Motor neuron (in vitro differentiated cells): ENCODE measurements at regions not wholly inside any gene's neighbourhood (a gene's known extent, or its start where the extent isn't known, plus 50 kb on each side); places are given as distances from the start of the nearest gene placed in this dataset.

Experiments
- ATAC-seq, 8 experiments: fragments of 200-7000 bp; cut with Tn5 transposase; replicated peaks in 6 of 8; 2 replicates each; pipeline ENCODE4 v1.8.0; 2021; ENCODE audit warnings: mild to moderate bottlenecking in 8 of 8, moderate library complexity in 8 of 8
- H3K27ac ChIP-seq, 2 donors: fragments of 250-450 bp; sonication (Bioruptor Pico); 2 replicates each; pipeline ENCODE4 v1.9.0; 2021; ENCODE audit warnings: antibody characterized with exemption in 2 of 2, mild to moderate bottlenecking in 2 of 2, moderate library complexity in 1 of 2
- H3K4me1 ChIP-seq, 2 donors: fragments of 250-450 bp; sonication (Bioruptor Pico); replicated peaks in 1 of 2; 2 replicates each; pipeline ENCODE4 v1.6.1; 2021; ENCODE audit warnings: antibody characterized with exemption in 2 of 2, mild to moderate bottlenecking in 2 of 2, moderate library complexity in 1 of 2
- H3K4me3 ChIP-seq, 5 donors: fragments of 250-450 bp; sonication (Bioruptor Pico); 2 replicates each; pipeline ENCODE4 v1.9.0; 2021; ENCODE audit warnings: antibody characterized with exemption in 5 of 5, mild to moderate bottlenecking in 5 of 5, moderate library complexity in 4 of 5
- WGBS, 10 experiments: fragments of 450-650 bp; shearing (Covaris generic); methylation state at CpG; one replicate each; pipeline ENCODE4 v1.0.0; 2022; 5-methylcytosine and 5-hydroxymethylcytosine counted together
- in situ Hi-C, 9 experiments: fragments of 400-800 bp; cut with MboI; loops; one replicate each; pipeline ENCODE4 v1.15.0; 2021; ENCODE audit warnings: low sequenced_read_pairs in 9 of 9, low pct_unique_long_range_greater_than_20kb in 2 of 9; ENCODE audit not compliant: unreplicated experiment in 9 of 9

DNA sequence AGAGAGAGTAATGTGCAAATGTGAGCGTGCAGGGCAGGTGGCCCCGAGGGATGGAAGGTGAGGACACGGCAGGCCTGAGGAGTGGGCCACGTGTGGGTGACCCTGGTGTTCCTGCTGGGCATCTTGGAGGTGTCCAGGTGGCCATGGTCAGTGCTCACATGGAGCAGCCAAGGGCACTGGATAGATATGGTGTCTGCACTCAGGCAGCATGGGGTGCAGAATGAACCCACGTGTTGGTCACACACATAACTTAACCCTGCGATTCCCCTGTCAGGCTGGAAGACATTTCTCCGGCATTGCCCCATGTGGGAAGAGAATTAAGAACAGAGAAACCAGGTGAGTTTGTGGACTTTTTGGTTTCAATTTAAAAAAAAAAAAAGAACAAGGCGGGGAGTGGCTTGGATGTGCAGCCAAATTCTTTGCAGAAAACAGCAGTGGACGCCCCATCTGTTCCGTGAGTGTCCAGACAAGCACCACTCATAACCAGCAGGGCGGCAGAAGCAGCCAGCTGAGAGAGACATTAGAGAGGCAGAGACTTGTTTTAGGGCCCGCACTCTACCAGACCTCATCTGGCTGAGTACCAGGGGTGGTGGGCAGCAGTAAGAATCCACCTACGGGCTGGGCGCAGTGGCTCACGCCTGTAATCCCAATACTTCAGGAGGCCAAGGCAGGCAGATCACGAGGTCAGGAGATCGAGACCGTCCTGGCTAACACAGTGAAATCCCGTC is 249.8 kb downstream of the ACKR3 start:
- Histone ChIP-seq H3K4me1 (peaks cover 32 to 35% of the 10 kb centered on the region in 2 donors), H3K4me3 (no peak overlapping the region), H3K27ac (no peak overlapping the region)
- in situ Hi-C loops = no loop called here
- WGBS, 10 experiments = 52 to 100% (median 93%) methylated on average over 1 to 16 of the region's 19 CpGs; no CpG with 5 or more reads in 1 of the 10 experiments
- ATAC-seq = no peak

- no peak overlapping the region for H3K27ac ChIP-seq
- peaks cover 45 to 47% of the 10 kb centered on the region in 2 donors for H3K4me1 ChIP-seq
- ATAC-seq = no peak
- 63 to 99% (median 85%) methylated on average over 1 to 9 of the region's 10 CpGs; no CpG with 5 or more reads in 1 of the 10 experiments for WGBS, 10 experiments
- no peak overlapping the region for H3K4me3 ChIP-seq
- in situ Hi-C loops = no loop called here
These were observed 251.2 kb downstream of the ACKR3 start for GRCh38 chr2:236820763-236821344.

- Histone ChIP-seq H3K27ac (peak overlapping the region in 1 of 2 donors; percentile 56), H3K4me1 (peaks cover 61% of the 10 kb centered on the region in 2 donors), H3K4me3 (no peak overlapping the region)
- 40 to 80% (median 50%) methylated on average over 1 to 10 of the region's 16 CpGs; no CpG with 5 or more reads in 3 of the 10 experiments for WGBS, 10 experiments
- peak in 4 of 8 experiments; percentile 1 to 12 (median 6) for ATAC-seq
- in situ Hi-C loops = no loop called here
These were observed 253.5 kb downstream of the ACKR3 start for GRCh38 chr2:236823041-236823629.

- in situ Hi-C loops = no loop called here
- ATAC-seq = peak; percentile 57 to 84 (median 77)
- WGBS, 10 experiments = 0 to 81% (median 32%) methylated on average over 1 to 4 of the region's 4 CpGs; no CpG with 5 or more reads in 2 of the 10 experiments
- no peak overlapping the region for H3K4me3 ChIP-seq
- H3K27ac ChIP-seq = peak overlapping the region in 1 of 2 donors; percentile 10
- H3K4me1 ChIP-seq = peaks cover 55% of the 10 kb centered on the region in 2 donors
These were observed 254.3 kb downstream of the ACKR3 start for GRCh38 chr2:236823963-236824362.

DNA sequence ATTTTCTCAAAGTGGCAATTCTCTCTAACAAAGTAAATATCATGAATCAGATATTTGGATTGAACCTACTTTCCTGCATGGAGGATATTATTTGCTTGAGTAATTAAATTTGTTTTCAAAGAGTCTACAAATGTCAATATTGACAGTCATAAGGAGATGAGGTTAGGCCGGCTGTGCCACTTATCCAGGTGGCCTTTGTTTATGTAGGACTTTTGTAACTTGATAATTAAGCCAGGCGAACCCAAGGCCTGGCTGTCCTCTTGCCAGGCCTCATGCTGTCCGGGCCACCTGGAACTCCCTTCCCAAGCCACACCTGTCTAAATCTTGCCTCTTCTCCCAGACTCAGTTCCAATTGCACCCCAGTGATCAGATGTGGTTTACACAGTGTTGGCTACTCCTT is 255.2 kb downstream of the ACKR3 start:
- Histone ChIP-seq H3K4me3 (no peak overlapping the region), H3K4me1 (peaks cover 50 to 51% of the 10 kb centered on the region in 2 donors), H3K27ac (no peak overlapping the region)
- 40 to 89% (median 80%) methylated on average over 1 to 3 of the region's 3 CpGs; no CpG with 5 or more reads in 3 of the 10 experiments for WGBS, 10 experiments
- no peak for ATAC-seq
- in situ Hi-C loops = no loop called here

DNA sequence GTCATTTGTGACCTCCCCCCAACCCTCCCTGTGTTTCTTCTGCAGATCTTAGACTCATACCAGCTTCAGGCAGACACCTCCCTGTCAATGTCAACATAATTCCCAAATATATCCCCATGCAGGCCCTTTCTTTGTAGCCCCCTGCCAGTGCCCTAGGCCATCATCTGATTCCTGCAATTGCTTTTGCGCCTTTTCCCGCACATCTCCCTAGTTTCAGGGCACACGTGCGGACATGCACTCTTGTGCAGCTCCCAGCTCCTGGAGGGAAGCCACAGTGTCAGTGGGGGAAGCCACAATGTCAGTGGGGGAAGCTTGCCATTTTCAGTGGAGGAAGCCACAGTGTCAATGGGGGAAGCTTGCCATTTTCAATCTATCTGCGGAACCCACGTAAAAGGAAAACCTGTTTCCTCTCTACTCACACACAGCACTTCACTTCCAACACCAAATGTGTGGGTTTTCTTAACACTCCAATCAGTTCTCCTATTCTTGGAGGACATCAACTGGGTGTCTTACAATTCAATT is 256.4 kb downstream of the ACKR3 start:
- Histone ChIP-seq H3K27ac (no peak overlapping the region), H3K4me1 (peaks cover 43 to 47% of the 10 kb centered on the region in 2 donors), H3K4me3 (no peak overlapping the region)
- no peak for ATAC-seq
- in situ Hi-C loops = no loop called here
- WGBS, 10 experiments = 60 to 100% (median 79%) methylated on average over 1 to 5 of the region's 6 CpGs; no CpG with 5 or more reads in 4 of the 10 experiments

- H3K27ac ChIP-seq = no peak overlapping the region
- in situ Hi-C loops = no loop called here
- no peak overlapping the region for H3K4me3 ChIP-seq
- peaks cover 43 to 47% of the 10 kb centered on the region in 2 donors for H3K4me1 ChIP-seq
- 14 to 100% (median 34%) methylated on average over 1 to 5 of the region's 6 CpGs; no CpG with 5 or more reads in 3 of the 10 experiments for WGBS, 10 experiments
- peak in 5 of 8 experiments; percentile 32 to 43 (median 40) for ATAC-seq
These were observed 257.1 kb downstream of the ACKR3 start for GRCh38 chr2:236826606-236827156.

DNA sequence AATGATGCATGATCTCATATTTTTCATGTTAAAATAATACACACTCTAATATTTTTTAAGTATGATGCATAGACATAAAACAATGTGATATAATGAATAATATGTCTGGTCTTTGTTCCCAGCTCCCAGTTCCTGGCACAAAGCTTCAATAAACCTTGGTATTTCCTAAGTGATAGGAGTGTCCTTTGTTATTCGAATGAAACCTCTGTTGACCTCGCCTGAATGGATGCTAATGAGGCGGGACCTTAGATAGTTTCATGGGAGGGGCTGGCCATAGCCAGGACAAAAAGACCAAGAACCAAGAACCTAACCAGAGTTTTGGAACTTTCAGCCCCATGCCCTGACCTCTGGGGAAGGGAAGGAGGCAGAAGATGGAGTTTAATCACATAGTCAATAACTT is 257.7 kb upstream of the COPS8 start:
- H3K4me3 ChIP-seq = no peak overlapping the region
- H3K4me1 ChIP-seq = peaks cover 43 to 47% of the 10 kb centered on the region in 2 donors
- in situ Hi-C loops = no loop called here
- no peak overlapping the region for H3K27ac ChIP-seq
- ATAC-seq = peak in 2 of 8 experiments; percentile 45 to 76
- WGBS, 10 experiments = 14 to 88% (median 18%) methylated on average over 1 to 3 of the region's 3 CpGs; no CpG with 5 or more reads in 2 of the 10 experiments

DNA sequence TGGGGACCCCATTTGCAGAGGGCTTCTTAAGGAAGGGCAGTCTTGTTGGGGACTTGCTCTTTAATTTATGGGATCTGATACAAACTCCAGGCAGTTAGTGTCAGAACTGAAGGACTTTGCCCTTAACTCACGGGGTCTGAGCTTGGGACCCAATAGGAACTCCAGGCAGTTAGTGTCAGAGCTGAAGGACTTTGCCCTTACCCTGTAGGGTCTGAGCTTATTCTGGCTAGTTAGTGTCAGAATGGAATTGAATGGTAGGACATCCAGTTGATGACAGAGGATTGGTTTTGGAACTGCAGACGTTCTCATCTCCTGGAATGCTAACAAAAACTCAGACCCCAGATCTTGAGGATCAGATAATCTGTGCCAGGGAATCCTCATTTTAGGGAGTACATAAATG is 256.9 kb upstream of the COPS8 start:
- ATAC-seq = no peak
- Histone ChIP-seq H3K4me1 (peaks cover 35 to 38% of the 10 kb centered on the region in 2 donors), H3K4me3 (no peak overlapping the region), H3K27ac (no peak overlapping the region)
- in situ Hi-C loops = no loop called here
- 17 to 100% (median 40%) methylated on average over 1 to 2 of the region's 2 CpGs; no CpG with 5 or more reads in 5 of the 10 experiments for WGBS, 10 experiments

- in situ Hi-C loops = no loop called here
- H3K27ac ChIP-seq = no peak overlapping the region
- no peak overlapping the region for H3K4me3 ChIP-seq
- 50 to 100% (median 92%) methylated on average over 1 to 3 of the region's 3 CpGs; no CpG with 5 or more reads in 5 of the 10 experiments for WGBS, 10 experiments
- H3K4me1 ChIP-seq = peaks cover 16 to 19% of the 10 kb centered on the region in 2 donors
- ATAC-seq = no peak
These were observed 254.8 kb upstream of the COPS8 start for GRCh38 chr2:236830926-236831325.

DNA sequence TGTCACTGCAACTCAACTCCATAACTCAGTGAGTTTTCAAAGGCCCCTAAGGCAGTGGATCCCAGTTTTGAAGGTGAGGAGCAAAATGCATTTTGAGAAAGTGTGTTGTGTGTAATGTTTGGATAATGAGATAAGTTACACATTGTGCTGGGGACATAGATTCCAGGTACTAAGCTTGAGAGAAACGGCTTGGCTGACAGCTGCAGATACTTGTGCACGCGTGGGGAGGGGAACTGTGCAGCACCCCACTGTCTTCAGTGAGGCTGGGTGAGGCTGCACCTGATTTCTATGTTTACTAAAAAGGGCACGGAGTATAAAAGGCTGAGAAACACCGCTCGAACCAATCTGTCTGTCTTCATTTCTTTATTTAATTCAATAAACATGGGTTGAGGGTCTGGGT is 254.0 kb upstream of the COPS8 start:
- Histone ChIP-seq H3K4me1 (peaks cover 8 to 11% of the 10 kb centered on the region in 2 donors), H3K27ac (no peak overlapping the region), H3K4me3 (no peak overlapping the region)
- no peak for ATAC-seq
- 33 to 100% (median 85%) methylated on average over 1 to 6 of the region's 6 CpGs; no CpG with 5 or more reads in 4 of the 10 experiments for WGBS, 10 experiments
- in situ Hi-C loops = no loop called here

DNA sequence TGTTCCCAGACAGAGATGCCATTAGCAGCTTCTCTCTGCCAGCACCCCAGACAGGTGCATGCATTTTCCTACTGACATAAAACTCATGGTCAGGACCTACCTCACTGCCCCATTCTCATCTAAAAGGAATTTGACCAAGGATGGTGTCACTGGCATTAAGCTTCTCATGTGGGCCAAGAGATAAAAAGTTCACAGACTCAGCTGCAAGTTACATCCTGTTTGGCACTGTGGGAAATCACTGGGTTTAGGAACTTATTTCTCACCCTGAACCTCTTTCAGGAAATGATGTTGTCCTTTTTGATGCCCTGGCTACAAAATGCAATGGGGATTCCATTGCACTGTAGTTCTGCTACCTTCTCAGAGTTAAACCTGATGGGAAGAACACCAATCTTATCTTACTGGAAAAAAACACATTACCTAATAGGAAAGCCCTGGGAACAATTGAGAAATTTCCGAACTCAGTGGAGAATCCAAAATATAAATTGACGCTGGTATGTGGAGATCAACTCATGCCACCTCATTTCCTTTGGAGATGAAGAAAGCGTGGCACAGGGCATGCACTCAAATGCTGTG is 252.1 kb upstream of the COPS8 start:
- no peak for ATAC-seq
- in situ Hi-C loops = no loop called here
- H3K27ac ChIP-seq = no peak overlapping the region
- no peak overlapping the region for H3K4me3 ChIP-seq
- no peaks in the 10 kb centered on the region for H3K4me1 ChIP-seq
- 64 to 100% (median 100%) methylated on average over 1 to 3 of the region's 3 CpGs; no CpG with 5 or more reads in 1 of the 10 experiments for WGBS, 10 experiments
